GM10248 (cell line): ENCODE measurements at regions not wholly inside any gene's neighbourhood (a gene's known extent, or its start where the extent isn't known, plus 50 kb on each side); places are given as distances from the start of the nearest gene placed in this dataset.

Source experiments
- CTCF ChIA-PET: fragments of 300-600 bp; sonication (Branson Sonifier 250); formaldehyde crosslinking; extraction: SDS; loops from one replicate; lab custom pipeline; 2021; ENCODE audit warnings: antibody characterized with exemption; lab: Yijun Ruan, JAX
- POLR2A ChIA-PET: fragments of 350-650 bp; sonication (Branson Sonifier 250); formaldehyde crosslinking; extraction: SDS; loops from one replicate; lab custom pipeline; 2020; ENCODE audit warnings: antibody characterized with exemption; lab: Yijun Ruan, JAX
- DNase-seq: peaks from one replicate; pipeline ENCODE4 v3.0.0; 2012; ENCODE audit errors: extremely low spot score
- TF ChIP-seq, protein P1 (sequence below): IDR thresholded peaks from 2 replicates; pipeline ENCODE4 v1.5.1; 2012; ENCODE audit warnings: mild to moderate bottlenecking, low read depth; ENCODE audit errors: extremely low read depth, missing control alignments, control extremely low read depth

DNA sequence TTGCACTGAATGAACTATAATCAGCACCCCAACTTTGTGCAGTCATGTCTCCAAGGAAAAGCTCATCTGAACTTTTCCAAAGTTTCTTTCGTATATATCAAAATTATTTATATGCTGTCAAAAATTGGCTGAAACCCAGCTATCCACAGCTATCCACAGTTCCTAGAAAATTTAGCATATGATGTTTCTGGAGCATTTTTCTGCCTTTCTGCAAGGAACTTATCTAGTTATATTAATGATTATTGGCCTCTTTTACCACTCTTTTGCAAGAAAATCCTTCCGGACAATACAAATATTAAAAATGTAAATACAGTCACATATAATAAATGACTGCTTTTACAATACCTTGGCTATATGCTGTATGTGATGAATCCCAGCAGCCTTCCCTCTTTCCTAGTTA lies 270.2 kb downstream of the TMEM167A start:
- POLR2A ChIA-PET: no interaction called here
- CTCF ChIA-PET: interaction anchor here (0.9 kb wide), 1 partner anchor 12 kb away, joined by 4 read pairs; no protein-coding TSS in a partner anchor

DNA sequence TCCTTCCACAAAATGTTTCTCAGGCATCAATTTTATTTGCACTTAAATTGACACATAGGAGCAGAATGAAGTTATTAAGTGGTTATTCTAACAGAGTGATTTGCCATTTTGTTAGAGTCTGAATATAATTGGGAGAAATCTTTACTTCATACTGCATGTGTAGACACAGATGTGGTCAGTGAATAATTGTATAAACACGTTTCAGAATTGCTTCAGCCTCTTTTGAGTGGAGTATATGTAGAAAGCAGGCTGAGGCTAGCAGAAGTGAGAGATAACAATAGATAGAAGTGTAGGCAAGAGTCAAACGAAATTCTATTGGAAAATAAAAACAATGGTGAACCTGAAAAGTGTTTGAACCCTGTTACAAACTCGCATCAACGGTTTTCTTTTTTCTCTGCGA lies 270.7 kb downstream of the TMEM167A start:
- TF ChIP-seq, protein P1, sequence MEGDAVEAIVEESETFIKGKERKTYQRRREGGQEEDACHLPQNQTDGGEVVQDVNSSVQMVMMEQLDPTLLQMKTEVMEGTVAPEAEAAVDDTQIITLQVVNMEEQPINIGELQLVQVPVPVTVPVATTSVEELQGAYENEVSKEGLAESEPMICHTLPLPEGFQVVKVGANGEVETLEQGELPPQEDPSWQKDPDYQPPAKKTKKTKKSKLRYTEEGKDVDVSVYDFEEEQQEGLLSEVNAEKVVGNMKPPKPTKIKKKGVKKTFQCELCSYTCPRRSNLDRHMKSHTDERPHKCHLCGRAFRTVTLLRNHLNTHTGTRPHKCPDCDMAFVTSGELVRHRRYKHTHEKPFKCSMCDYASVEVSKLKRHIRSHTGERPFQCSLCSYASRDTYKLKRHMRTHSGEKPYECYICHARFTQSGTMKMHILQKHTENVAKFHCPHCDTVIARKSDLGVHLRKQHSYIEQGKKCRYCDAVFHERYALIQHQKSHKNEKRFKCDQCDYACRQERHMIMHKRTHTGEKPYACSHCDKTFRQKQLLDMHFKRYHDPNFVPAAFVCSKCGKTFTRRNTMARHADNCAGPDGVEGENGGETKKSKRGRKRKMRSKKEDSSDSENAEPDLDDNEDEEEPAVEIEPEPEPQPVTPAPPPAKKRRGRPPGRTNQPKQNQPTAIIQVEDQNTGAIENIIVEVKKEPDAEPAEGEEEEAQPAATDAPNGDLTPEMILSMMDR: no peak
- POLR2A ChIA-PET: no interaction called here
- CTCF ChIA-PET: no interaction called here
- no peak for DNase-seq

More for the DNA sequence above, 270.2 kb downstream of the TMEM167A start:
- no peak for DNase-seq
- TF ChIP-seq, protein P1: no peak

GRCh38 chr5:82804155-82804690 lies 273.0 kb downstream of the TMEM167A start:
- DNase-seq: no peak
- ChIA-PET POLR2A (no interaction called here), CTCF (interaction anchor here (2.8 kb wide), 1 partner anchor 9 kb away, joined by 8 read pairs; no protein-coding TSS in a partner anchor)
- TF ChIP-seq, protein P1: no peak

- DNase-seq: peak; percentile 16
- TF ChIP-seq, protein P1: no peak
- POLR2A ChIA-PET: no interaction called here
- CTCF ChIA-PET: interaction anchor here (1.4 to 3.0 kb wide), 3 partner anchors 8 to 10 kb away, joined by 6 to 10 read pairs (median 8); no protein-coding TSS in a partner anchor
Observed at GRCh38 chr5:82802954-82803353, 274.2 kb downstream of the TMEM167A start.

- TF ChIP-seq, protein P1: no peak
- DNase-seq: no peak
- ChIA-PET POLR2A (no interaction called here), CTCF (interaction anchor here (3.0 kb wide), 1 partner anchor 12 kb away, joined by 10 read pairs; no protein-coding TSS in a partner anchor)
Observed at GRCh38 chr5:82800826-82801225, 276.4 kb downstream of the TMEM167A start.

- ChIA-PET CTCF (interaction anchor here (1.1 to 1.2 kb wide), 2 partner anchors 14 to 77 kb away, joined by 3 to 4 read pairs; no protein-coding TSS in a partner anchor), POLR2A (no interaction called here)
- no peak for DNase-seq
- TF ChIP-seq, protein P1: no peak
Observed at GRCh38 chr5:82799361-82800077, 277.7 kb downstream of the TMEM167A start.
